Amniotic stem cell (primary cell): ENCODE measurements at regions not wholly inside any gene's neighbourhood (a gene's known extent, or its start where the extent isn't known, plus 50 kb on each side); places are given as distances from the start of the nearest gene placed in this dataset.

Experiments
- DNase-seq: peaks from one replicate; lab custom pipeline; 2025; lab: John Stamatoyannopoulos, UW

- no peak for DNase-seq
These were observed 60.3 kb upstream of the RAB11FIP2 start for GRCh38 chr10:118107040-118107439.

GRCh38 chr10:118106426-118106825 is 59.7 kb upstream of the RAB11FIP2 start:
- no peak for DNase-seq

GRCh38 chr10:118102121-118102520 is 55.4 kb upstream of the RAB11FIP2 start:
- no peak for DNase-seq

DNA sequence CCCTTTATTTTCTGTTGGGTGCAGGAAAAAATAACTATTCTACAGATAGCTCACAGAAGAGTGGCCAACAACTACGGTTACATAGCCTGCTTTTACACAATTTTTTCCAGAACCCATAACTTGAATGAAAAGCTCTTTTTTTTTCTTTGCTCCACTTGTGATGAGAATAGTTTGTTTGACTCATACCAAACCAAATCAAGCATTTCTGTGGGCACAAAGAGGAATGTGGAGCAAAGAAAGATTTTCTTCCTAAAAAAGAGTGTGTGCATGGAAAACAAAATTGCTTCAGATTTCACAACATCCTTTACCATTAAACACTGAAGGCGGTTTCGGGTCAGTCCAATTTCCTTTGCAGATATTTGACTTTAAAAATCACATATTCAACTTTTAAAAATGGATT is 54.8 kb upstream of the RAB11FIP2 start:
- no peak for DNase-seq
